HEK293T (cell line): ENCODE measurements at regions not wholly inside any gene's neighbourhood (a gene's known extent, or its start where the extent isn't known, plus 50 kb on each side); places are given as distances from the start of the nearest gene placed in this dataset.

Source experiments
- CTCF ChIA-PET: fragments of 350-600 bp; formaldehyde crosslinking; extraction: SDS; loops from one replicate; lab custom pipeline; 2021; ENCODE audit warnings: antibody characterized with exemption, inconsistent platforms; lab: Yijun Ruan, JAX
- POLR2A ChIA-PET: fragments of 350-600 bp; formaldehyde crosslinking; extraction: SDS; loops from one replicate; lab custom pipeline; 2020; ENCODE audit warnings: antibody characterized with exemption, inconsistent platforms; lab: Yijun Ruan, JAX
- DNase-seq: peaks from one replicate; pipeline ENCODE4 v3.0.0; 2012; ENCODE audit warnings: mixed read lengths; ENCODE audit errors: extremely low spot score
- ARNT ChIP-seq: fragments of 450-650 bp; IDR thresholded peaks from 2 replicates; pipeline ENCODE4 v1.6.1; 2017; ENCODE audit warnings: mild to moderate bottlenecking
- BHLHE40 ChIP-seq: fragments of 450-650 bp; IDR thresholded peaks from 2 replicates; pipeline ENCODE4 v1.6.1; 2016; ENCODE audit warnings: mild to moderate bottlenecking, moderate library complexity, borderline replicate concordance
- CTBP1 ChIP-seq: fragments of 450-650 bp; IDR thresholded peaks from 2 replicates; pipeline ENCODE4 v1.6.1; 2016; ENCODE audit warnings: borderline replicate concordance
- ELF4 ChIP-seq: fragments of 450-650 bp; IDR thresholded peaks from 2 replicates; pipeline ENCODE4 v1.6.1; 2017; ENCODE audit warnings: antibody characterized with exemption
- FOXA1 ChIP-seq: fragments of 450-650 bp; IDR thresholded peaks from 2 replicates; pipeline ENCODE4 v1.6.1; 2016; ENCODE audit warnings: mild to moderate bottlenecking
- FOXK2 ChIP-seq: fragments of 450-650 bp; IDR thresholded peaks from 2 replicates; pipeline ENCODE4 v1.6.1; 2016; ENCODE audit warnings: mild to moderate bottlenecking
- FOXM1 ChIP-seq: fragments of 450-650 bp; IDR thresholded peaks from 2 replicates; pipeline ENCODE4 v1.6.1; 2017; ENCODE audit warnings: mild to moderate bottlenecking, borderline replicate concordance
- HDGF ChIP-seq: fragments of 450-650 bp; IDR thresholded peaks from 2 replicates; pipeline ENCODE4 v1.6.1; 2017; ENCODE audit warnings: antibody characterized with exemption, borderline replicate concordance
- L3MBTL2 ChIP-seq: fragments of 450-650 bp; conservative IDR thresholded peaks from 2 replicates; pipeline ENCODE4 v1.6.1; 2016; ENCODE audit warnings: mild to moderate bottlenecking
- LEF1 ChIP-seq: fragments of 450-650 bp; IDR thresholded peaks from 2 replicates; pipeline ENCODE4 v1.6.1; 2017; ENCODE audit warnings: mild to moderate bottlenecking, borderline replicate concordance
- NFRKB ChIP-seq: fragments of 450-650 bp; IDR thresholded peaks from 2 replicates; pipeline ENCODE4 v1.6.1; 2016; ENCODE audit warnings: mild to moderate bottlenecking, moderate library complexity
- SP1 ChIP-seq: fragments of 450-650 bp; IDR thresholded peaks from 2 replicates; pipeline ENCODE4 v1.6.1; 2017
- SUZ12 ChIP-seq: fragments of 450-650 bp; IDR thresholded peaks from 2 replicates; pipeline ENCODE4 v1.6.1; 2016; ENCODE audit warnings: mild to moderate bottlenecking
- TARDBP ChIP-seq: fragments of 450-650 bp; IDR thresholded peaks from 2 replicates; pipeline ENCODE4 v1.6.1; 2016
- ZNF384 ChIP-seq: fragments of 450-650 bp; IDR thresholded peaks from 2 replicates; pipeline ENCODE4 v1.6.1; 2016
- TF ChIP-seq, protein P1 (sequence below): fragments of 450-650 bp; IDR thresholded peaks from 2 replicates; pipeline ENCODE4 v1.6.1; 2016

GRCh38 chr7:106982415-106982814 is 62.1 kb upstream of the PRKAR2B start:
- no peak for TF ChIP-seq BHLHE40
- no peak for DNase-seq
- ChIA-PET CTCF (interaction anchor here (0.6 to 0.7 kb wide), 2 partner anchors 26 to 42 kb away, joined by 3 to 4 read pairs; no protein-coding TSS in a partner anchor), POLR2A (no interaction called here)

- ChIA-PET CTCF (no interaction called here), POLR2A (no interaction called here)
- DNase-seq, result no peak
Measured at GRCh38 chr7:106984034-106984433, 60.5 kb upstream of the PRKAR2B start.

GRCh38 chr7:106986450-106986977 is 58.0 kb upstream of the PRKAR2B start:
- no peak for DNase-seq
- TF ChIP-seq CTBP1, result no peak
- TF ChIP-seq L3MBTL2, result no peak
- TF ChIP-seq, protein P1, sequence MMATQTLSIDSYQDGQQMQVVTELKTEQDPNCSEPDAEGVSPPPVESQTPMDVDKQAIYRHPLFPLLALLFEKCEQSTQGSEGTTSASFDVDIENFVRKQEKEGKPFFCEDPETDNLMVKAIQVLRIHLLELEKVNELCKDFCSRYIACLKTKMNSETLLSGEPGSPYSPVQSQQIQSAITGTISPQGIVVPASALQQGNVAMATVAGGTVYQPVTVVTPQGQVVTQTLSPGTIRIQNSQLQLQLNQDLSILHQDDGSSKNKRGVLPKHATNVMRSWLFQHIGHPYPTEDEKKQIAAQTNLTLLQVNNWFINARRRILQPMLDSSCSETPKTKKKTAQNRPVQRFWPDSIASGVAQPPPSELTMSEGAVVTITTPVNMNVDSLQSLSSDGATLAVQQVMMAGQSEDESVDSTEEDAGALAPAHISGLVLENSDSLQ, result no peak
- no peak for TF ChIP-seq FOXA1
- TF ChIP-seq SUZ12, result no peak
- no peak for TF ChIP-seq ZNF384
- no peak for TF ChIP-seq ELF4
- ChIA-PET POLR2A (no interaction called here), CTCF (no interaction called here)

More at GRCh38 chr7:106984034-106984433, 60.5 kb upstream of the PRKAR2B start:
- TF ChIP-seq CTBP1 (no peak), TARDBP (no peak), FOXM1 (no peak), ELF4 (no peak), ZNF384 (no peak), HDGF (no peak), LEF1 (no peak), L3MBTL2 (no peak), ARNT (no peak), SUZ12 (no peak), FOXA1 (no peak), SP1 (no peak)
- TF ChIP-seq, protein P1, result no peak

- POLR2A ChIA-PET, result no interaction called here
- DNase-seq, result no peak
- no peak for TF ChIP-seq LEF1
- no peak for TF ChIP-seq BHLHE40
- no peak for TF ChIP-seq ARNT
- no peak for TF ChIP-seq FOXA1
- TF ChIP-seq ZNF384, result no peak
- TF ChIP-seq TARDBP, result no peak
- TF ChIP-seq HDGF, result no peak
- no peak for TF ChIP-seq ELF4
- TF ChIP-seq, protein P1, result no peak
- TF ChIP-seq SUZ12, result no peak
- no peak for TF ChIP-seq SP1
- no peak for TF ChIP-seq L3MBTL2
- TF ChIP-seq CTBP1, result no peak
- no peak for TF ChIP-seq FOXK2
- no peak for TF ChIP-seq FOXM1
- TF ChIP-seq NFRKB, result no peak
- CTCF ChIA-PET, result no interaction called here
Measured at GRCh38 chr7:106987777-106988176, 56.7 kb upstream of the PRKAR2B start.

- POLR2A ChIA-PET, result no interaction called here
- TF ChIP-seq TARDBP (no peak), FOXK2 (no peak), BHLHE40 (no peak), ZNF384 (no peak), L3MBTL2 (no peak), FOXM1 (no peak), CTBP1 (no peak), NFRKB (no peak), LEF1 (no peak)
- DNase-seq, result no peak
- CTCF ChIA-PET, result interaction anchor here (0.6 kb wide), 1 partner anchor 11 kb away, joined by 5 read pairs; no protein-coding TSS in a partner anchor
Measured at GRCh38 chr7:106992511-106992910, 52.0 kb upstream of the PRKAR2B start.
